ENCODE measurements at regions not wholly inside any gene's neighbourhood (a gene's known extent, or its start where the extent isn't known, plus 50 kb on each side); places are given as distances from the start of the nearest gene placed in this dataset.

DNA sequence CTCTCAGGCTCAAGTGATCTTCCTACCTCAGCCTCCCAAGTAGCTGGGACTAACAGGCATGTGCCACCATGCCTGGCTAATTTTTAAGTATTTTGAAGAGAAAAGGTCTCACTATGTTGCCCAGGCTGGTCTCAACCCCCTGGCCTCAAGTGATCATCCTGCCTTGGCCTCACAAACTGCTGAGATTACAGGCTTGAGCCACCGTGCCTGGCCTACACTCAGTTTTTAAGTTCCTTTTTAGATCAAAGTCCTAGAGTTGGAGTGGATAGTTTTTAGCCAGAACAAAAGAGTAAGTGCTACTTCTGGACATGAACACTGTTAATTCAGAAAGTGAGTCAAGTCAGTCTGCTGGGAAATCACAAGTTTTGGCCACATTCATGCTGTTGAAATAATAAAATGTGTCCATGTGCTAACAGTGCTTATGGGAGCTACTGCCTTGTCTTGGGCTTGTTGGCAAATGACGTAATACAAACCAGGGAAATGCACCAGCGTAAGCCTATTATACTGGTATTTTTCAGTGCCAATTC is 84.2 kb downstream of the NDUFS5 start:
- TF ChIP-seq EZH2phosphoT487 (IDR thresholded peaks at IDR 0.05) (no peak), EZH2 (IDR thresholded peaks at IDR 0.05) (no peak)
- TF ChIP-seq, protein P1, sequence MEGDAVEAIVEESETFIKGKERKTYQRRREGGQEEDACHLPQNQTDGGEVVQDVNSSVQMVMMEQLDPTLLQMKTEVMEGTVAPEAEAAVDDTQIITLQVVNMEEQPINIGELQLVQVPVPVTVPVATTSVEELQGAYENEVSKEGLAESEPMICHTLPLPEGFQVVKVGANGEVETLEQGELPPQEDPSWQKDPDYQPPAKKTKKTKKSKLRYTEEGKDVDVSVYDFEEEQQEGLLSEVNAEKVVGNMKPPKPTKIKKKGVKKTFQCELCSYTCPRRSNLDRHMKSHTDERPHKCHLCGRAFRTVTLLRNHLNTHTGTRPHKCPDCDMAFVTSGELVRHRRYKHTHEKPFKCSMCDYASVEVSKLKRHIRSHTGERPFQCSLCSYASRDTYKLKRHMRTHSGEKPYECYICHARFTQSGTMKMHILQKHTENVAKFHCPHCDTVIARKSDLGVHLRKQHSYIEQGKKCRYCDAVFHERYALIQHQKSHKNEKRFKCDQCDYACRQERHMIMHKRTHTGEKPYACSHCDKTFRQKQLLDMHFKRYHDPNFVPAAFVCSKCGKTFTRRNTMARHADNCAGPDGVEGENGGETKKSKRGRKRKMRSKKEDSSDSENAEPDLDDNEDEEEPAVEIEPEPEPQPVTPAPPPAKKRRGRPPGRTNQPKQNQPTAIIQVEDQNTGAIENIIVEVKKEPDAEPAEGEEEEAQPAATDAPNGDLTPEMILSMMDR (IDR thresholded peaks at IDR 0.05) = no peak
- Histone ChIP-seq H2AFZ (replicated peaks) (no peak overlapping the region), H3K4me3 (no peak overlapping the region), H3K36me3 (no peaks in the 10 kb centered on the region), H3K79me2 (ENCODE audit: low read depth) (peaks cover 100% of the 10 kb centered on the region), H3K9me3 (ENCODE audit: low read depth) (no peaks in the 10 kb centered on the region), H3K4me2 (no peak overlapping the region), H3K9ac (no peak overlapping the region), H3K27me3 (no peaks in the 10 kb centered on the region), H3K4me1 (peaks cover 28% of the 10 kb centered on the region), H3K27ac (peak overlapping the region; percentile 9), H3F3A (ENCODE audit: low read depth) (peaks cover 28% of the 10 kb centered on the region), H4K20me1 (ENCODE audit: low read depth) (peaks cover 62% of the 10 kb centered on the region)
- H3K27ac Mint-ChIP-seq = peak overlapping the region; percentile 25
- no peak overlapping the region for H3K4me3 Mint-ChIP-seq
- H3K36me3 Mint-ChIP-seq = peaks cover 10% of the 10 kb centered on the region
- no peaks in the 10 kb centered on the region for H3K9me3 Mint-ChIP-seq
- no peaks in the 10 kb centered on the region for H3K27me3 Mint-ChIP-seq (ENCODE audit: insufficient read depth, low read depth)
- peaks cover 14% of the 10 kb centered on the region for H3K4me1 Mint-ChIP-seq
- DNase-seq (ENCODE audit: low spot score) = no peak

DNA sequence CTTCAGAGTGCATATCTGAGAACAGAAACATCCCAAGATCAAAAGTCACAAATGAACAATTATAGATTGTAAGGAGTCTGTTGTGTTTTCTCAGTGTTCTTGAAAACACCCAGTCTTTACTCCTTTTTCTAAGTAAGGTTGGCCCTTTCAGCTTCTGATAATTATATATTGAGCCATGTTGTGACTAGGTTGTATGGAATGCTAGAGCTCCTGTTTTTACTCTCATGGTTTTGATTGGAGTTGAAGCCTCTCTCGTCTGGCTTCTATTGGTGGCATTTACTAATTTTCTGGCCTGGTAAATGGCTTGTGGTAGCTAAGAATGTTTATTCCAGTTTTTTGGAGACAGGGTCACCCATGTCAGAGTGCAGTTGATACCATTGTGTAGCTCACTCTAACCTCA is 84.7 kb downstream of the NDUFS5 start:
- Mint-ChIP-seq H3K4me1 (peaks cover 14% of the 10 kb centered on the region), H3K36me3 (peaks cover 10% of the 10 kb centered on the region), H3K27ac (peak overlapping the region; percentile 25), H3K27me3 (ENCODE audit: insufficient read depth, low read depth) (no peaks in the 10 kb centered on the region), H3K9me3 (no peaks in the 10 kb centered on the region), H3K4me3 (no peak overlapping the region)
- no peak overlapping the region for H3K9ac ChIP-seq
- peaks cover 66% of the 10 kb centered on the region for H4K20me1 ChIP-seq (ENCODE audit: low read depth)
- no peaks in the 10 kb centered on the region for H3K9me3 ChIP-seq (ENCODE audit: low read depth)
- H3K27me3 ChIP-seq = no peaks in the 10 kb centered on the region
- peaks cover 28% of the 10 kb centered on the region for H3K4me1 ChIP-seq
- H3K27ac ChIP-seq = peak overlapping the region; percentile 9
- peaks cover 100% of the 10 kb centered on the region for H3K79me2 ChIP-seq (ENCODE audit: low read depth)
- peaks cover 24% of the 10 kb centered on the region for H3F3A ChIP-seq (ENCODE audit: low read depth)
- TF ChIP-seq, protein P1 (IDR thresholded peaks at IDR 0.05) = no peak
- no peak for TF ChIP-seq EZH2 (IDR thresholded peaks at IDR 0.05)
- no peak for TF ChIP-seq EZH2phosphoT487 (IDR thresholded peaks at IDR 0.05)
- no peak overlapping the region for H3K4me3 ChIP-seq
- H3K4me2 ChIP-seq = no peak overlapping the region
- H2AFZ ChIP-seq (replicated peaks) = no peak overlapping the region
- no peak for DNase-seq (ENCODE audit: low spot score)
- no peaks in the 10 kb centered on the region for H3K36me3 ChIP-seq

GRCh38 chr1:39113109-39113743 is 87.1 kb downstream of the NDUFS5 start:
- Histone ChIP-seq H3F3A (ENCODE audit: low read depth) (peaks cover under 1% of the 10 kb centered on the region), H4K20me1 (ENCODE audit: low read depth) (peaks cover 75% of the 10 kb centered on the region), H3K36me3 (no peaks in the 10 kb centered on the region), H3K79me2 (ENCODE audit: low read depth) (peaks cover 100% of the 10 kb centered on the region), H3K4me3 (no peak overlapping the region), H3K27ac (no peak overlapping the region), H2AFZ (replicated peaks) (no peak overlapping the region), H3K4me2 (no peak overlapping the region), H3K27me3 (no peaks in the 10 kb centered on the region), H3K9me3 (ENCODE audit: low read depth) (no peaks in the 10 kb centered on the region), H3K4me1 (peaks cover 30% of the 10 kb centered on the region), H3K9ac (no peak overlapping the region)
- H3K27me3 Mint-ChIP-seq (ENCODE audit: insufficient read depth, low read depth) = no peaks in the 10 kb centered on the region
- no peak for DNase-seq (ENCODE audit: low spot score)
- H3K9me3 Mint-ChIP-seq = no peaks in the 10 kb centered on the region
- H3K4me3 Mint-ChIP-seq = no peak overlapping the region
- peaks cover 8% of the 10 kb centered on the region for H3K36me3 Mint-ChIP-seq
- no peak for TF ChIP-seq EZH2 (IDR thresholded peaks at IDR 0.05)
- no peak for TF ChIP-seq EZH2phosphoT487 (IDR thresholded peaks at IDR 0.05)
- TF ChIP-seq, protein P1 (IDR thresholded peaks at IDR 0.05) = no peak
- peaks cover 17% of the 10 kb centered on the region for H3K4me1 Mint-ChIP-seq
- H3K27ac Mint-ChIP-seq = peak overlapping the region; percentile 2
